NCI-H2227 (cell line): ENCODE measurements at regions not wholly inside any gene's neighbourhood (a gene's known extent, or its start where the extent isn't known, plus 50 kb on each side); places are given as distances from the start of the nearest gene placed in this dataset.
A peak's percentile ranks its signal among the peaks of the same experiment; 100 is the strongest.
"Not testable (repeated sequence)": the region's sequence is repeated elsewhere in the genome, so short reads cannot be mapped to it uniquely, and the experiment has no call there.

Source experiments
- DNase-seq: peaks from one replicate; lab custom pipeline; 2025; ENCODE audit not compliant: unreplicated experiment; lab: John Stamatoyannopoulos, UW

DNA sequence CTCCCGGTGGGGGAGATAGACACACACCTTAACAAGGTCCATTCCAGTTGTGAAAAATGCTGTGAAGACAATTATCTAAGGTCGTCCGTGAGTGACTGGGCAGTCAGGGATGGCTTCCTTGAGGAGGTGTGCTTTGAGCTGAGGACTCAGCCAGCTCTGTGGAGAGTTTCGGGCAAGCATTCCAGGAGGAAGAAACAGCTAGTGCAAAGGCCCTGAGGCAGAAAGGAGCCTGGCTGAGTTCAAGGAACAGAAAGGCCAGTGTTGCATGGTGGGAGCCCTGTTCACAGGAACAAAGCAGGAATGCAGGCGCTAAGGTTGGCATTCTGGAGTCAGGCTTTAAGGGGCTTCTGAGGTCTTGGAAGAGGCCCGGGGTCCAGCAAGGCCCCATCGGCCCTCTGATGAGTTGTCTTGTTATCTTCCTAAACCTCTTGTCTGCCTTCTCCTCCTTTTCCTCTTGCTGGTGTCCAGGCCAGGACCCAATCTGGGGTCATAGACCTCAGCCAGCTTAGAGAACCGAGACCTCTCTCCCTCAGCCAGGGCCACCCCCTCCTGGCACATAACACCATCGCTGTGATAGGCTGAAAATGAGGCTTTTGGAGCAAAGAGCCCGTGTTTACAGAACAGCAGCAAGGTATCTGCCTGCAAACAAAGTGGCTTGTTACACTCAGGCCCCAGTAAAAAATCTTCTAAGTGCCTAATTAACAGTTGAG lies 270.2 kb upstream of the MVB12B start:
- DNase-seq, result no peak

GRCh38 chr9:126057121-126057825 lies 269.4 kb upstream of the MVB12B start:
- peak; percentile 11 for DNase-seq

- DNase-seq, result peak; percentile 27
Observed at GRCh38 chr9:126058011-126058531, 268.6 kb upstream of the MVB12B start.

DNA sequence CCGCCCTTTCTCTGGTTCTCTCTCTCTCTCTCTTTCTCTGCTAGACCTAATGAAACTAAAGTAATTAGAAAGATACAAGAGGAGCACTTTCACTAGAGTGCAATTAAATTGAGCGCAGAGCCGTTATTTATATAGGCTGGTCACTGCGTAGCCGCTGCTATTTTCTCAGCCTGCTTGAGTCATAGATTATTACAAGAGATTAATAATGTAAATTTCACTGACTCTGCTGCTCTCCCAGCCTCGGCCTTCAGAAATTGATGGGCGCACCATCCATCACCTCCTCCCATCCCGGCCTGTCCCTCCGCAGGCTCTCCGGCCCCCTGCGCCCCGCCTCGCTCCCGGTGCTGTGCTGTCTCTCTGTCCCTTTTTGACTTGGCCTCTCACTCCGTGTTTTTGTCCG lies 268.0 kb upstream of the MVB12B start:
- DNase-seq, result no peak

DNA sequence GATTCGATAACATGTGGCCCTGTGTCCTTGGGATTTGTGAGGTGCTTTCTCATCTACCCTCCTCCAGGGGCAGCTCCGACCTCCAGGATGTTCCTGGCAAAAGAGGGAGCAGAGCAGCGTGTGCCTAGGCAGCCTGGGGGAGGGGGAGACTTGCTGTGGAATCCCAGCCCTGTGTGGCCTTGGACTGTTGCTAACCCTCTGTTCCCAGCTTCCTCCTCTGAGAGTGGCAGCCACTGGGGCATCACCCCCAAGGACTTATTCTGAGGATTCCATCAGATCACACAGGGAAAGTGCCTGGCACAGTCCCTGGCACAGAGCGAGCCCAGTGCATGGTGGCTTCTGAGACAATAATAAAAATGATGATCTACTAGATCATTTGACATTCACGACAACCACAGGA lies 265.1 kb upstream of the MVB12B start:
- DNase-seq, result no peak

DNA sequence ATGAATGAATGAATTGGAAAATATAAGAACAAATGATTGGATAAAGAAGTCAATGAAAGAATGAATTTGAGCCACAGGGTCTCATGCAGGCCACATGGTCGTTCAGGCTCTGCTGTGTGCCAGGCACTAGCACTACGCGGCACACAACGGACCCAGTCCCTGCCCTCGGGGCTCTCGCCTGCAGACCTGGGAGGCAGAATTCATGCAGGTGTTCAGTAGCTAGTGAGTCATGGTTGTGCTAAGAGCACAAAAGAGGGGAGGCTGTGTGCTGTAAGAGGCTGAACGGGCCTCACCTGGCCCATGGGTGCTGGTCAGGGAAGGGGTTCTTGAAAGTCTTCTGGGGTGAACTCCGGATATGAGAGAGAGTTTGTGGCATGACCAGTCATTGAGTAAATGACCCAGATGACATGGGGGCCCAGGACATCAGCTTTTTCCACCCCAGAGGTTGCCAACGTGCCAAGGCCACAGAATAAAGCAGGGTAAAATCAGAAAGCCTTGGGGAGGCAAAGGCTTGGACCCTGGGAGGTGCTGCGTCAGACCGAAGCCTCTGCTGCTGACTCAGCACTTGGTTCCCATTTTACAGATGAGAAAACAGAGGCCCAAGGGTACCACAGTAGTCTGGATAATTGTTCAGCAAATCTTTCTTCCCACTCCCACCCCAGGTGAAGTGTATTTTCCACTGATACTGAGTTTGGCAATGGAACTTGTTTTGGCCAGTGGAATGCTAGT lies 264.3 kb upstream of the MVB12B start:
- DNase-seq, result no peak

DNA sequence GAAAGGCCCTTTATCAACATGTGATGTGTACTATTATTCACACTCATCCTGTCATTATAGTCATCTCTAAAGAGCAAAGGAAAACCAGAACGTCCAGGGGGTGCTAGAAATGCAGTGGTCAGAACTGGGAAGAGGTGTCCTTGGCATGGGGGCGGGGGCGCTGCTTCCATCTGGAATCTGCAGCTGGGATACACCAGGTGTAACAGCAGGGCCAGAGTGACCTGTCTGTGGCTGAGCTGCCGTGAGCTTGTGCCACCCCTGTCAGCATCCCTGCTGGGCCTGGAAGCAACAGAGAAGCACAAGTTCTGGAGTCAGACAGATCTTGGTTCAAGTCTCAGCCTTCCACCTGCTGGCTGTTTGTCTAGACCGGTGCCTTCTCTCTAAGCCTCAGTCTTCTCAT lies 263.3 kb upstream of the MVB12B start:
- DNase-seq, result no peak

DNA sequence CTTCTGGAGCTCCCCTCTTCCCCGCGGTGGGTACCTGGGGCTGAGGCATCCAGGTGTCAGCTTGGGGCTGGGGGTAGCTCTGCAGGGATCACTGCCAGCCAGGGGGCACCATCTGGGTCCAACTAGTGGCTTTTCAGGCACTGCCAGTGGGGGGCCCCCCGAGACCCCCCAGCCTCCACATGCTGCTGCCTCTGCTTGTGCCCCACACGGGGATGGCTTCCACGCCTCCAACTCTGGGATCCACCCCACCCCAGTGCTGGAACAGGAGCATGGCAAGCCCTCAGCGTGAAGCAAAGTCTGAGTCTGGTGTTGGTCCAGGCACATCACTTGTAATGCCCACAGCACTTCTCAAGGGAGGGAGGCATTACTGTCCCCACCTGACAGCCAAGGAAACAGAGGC lies 260.5 kb upstream of the MVB12B start:
- DNase-seq, result no peak

DNA sequence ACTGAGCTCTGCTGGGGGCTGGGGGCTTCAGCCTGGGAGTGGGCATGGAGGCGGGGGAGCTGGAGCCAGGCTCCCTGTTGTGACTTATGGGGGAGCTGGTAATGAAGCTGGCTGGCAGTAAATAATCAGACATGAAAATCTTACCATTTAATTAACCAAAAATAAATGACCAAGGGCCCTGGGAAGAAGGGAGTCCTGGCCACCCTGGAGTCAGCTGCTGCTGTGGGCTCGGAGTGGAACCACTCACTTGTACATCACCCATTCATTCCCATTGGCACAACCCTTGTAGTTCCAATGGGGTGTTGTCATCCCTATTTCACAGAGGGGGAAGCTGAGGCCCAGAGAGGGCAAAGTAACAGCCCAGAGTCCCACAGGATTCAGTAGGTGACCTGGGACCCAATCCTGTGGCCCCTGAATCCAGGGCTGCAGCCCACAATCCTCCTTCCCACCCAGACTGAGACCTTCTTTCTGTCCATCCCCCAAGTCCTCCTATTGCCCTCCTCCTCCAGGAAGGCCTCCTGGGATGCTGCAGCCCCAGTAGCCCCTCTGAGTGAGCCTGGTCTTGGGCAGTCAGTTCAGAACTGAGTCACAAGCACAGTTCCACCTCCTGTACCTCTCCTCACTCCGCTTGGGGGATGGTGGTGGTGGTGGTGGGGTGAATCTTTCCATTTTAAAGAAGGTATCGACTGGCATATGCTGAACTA lies 259.4 kb upstream of the MVB12B start:
- no peak for DNase-seq

DNA sequence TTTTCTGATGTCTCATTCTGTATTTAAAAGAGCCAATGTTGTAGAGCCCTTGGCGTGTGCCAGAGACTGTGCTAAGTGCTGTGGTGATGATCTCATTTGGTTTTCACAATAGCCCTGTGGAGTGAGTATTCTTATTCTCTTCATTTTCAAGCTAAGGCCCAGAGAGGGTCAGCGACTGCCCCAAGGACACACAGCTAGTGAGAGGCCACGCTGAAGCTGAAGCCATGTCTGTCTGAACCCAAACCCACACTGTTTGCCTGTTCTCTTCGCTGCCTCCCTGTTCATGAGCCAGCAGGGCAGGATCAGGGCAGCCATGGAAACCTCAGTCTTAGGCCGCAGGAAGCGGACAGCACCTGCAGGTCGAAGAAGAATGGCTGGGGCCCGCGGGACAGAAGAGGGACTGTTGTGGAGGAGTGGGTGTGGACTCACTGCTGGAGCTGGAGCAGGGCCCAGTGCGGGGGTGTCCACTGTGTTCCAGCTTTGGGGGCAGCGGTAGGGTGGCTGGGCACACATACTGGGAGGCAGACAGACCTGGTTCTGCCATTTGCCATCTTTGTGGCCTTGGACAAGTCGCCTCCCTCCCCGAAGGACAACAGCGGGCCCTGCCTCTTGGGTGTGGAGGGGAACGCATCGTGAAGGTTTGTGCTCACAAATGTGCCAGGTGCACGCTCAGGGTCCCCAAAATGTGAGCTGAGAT lies 257.9 kb upstream of the MVB12B start:
- DNase-seq, result no peak

DNA sequence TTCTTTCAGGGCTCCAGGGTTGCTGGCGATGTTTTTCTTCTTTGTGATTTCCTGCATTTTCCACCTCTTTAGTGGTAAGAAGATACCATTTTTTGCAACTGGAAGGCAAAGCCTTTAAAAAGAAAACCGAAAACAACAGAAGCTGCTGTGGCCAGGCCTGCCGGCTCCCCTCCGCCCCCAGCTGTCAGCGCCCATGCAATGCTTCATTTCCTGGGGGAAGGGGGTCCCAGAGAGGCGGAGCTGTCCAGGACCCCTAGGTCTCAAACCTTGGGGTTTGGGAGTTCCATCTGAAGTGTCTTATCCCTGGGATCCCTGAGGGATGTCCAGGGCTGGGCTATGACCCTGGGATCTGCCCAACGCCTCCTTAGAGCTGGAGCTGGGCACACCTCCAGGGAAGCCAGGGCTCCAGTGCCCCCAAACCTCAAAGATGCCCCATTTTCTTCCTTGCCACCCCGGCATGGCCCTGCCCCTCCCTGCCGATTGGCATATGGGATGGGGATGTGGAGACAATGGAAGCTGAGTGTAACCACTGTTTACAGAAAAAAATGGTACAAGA lies 257.2 kb upstream of the MVB12B start:
- no peak for DNase-seq

GRCh38 chr9:126070058-126070655 lies 256.5 kb upstream of the MVB12B start:
- DNase-seq, result no peak

GRCh38 chr9:126071076-126071750 lies 255.4 kb upstream of the MVB12B start:
- no peak for DNase-seq

- not testable (repeated sequence) for DNase-seq
Observed at GRCh38 chr9:126077656-126078055, 249.0 kb upstream of the MVB12B start.

DNA sequence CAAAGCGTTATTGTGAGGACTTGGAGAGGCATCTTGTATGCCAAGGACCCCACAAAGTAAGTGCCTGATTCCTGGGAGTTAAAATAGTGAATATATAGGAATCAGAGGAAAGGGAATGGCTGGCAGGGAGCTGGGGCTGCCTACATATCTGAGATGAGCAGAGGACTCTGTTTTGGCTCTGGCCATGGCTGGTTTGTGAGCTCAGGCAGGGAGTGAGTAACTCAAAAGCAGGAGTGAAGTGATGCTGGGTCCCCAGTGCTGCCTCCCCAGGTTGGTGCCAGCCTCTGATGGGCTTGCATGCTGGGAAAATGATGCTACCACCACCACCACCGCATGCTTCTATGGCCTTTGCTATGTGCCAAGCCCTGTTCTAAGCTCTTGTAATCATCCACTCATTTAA lies 246.0 kb upstream of the MVB12B start:
- no peak for DNase-seq

DNA sequence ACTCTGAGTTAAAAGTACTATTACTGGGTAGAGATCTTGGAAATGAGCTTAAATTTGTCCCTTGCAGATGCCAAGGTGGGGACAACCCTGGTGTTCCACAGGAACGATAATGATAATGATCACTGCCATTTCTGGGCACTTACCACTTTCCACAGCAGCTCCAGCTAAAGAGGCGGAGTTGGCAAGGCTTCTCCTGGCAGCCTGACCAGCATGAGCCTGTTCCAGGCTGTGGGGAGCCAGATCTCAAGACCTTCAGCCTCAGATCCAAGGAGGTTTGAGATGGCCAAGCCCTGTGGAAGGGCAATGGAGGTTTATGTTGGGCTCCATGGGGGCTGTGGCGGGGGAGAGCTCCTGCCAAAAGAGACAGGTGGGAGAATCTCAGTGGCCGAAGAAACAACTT lies 244.9 kb upstream of the MVB12B start:
- no peak for DNase-seq

DNA sequence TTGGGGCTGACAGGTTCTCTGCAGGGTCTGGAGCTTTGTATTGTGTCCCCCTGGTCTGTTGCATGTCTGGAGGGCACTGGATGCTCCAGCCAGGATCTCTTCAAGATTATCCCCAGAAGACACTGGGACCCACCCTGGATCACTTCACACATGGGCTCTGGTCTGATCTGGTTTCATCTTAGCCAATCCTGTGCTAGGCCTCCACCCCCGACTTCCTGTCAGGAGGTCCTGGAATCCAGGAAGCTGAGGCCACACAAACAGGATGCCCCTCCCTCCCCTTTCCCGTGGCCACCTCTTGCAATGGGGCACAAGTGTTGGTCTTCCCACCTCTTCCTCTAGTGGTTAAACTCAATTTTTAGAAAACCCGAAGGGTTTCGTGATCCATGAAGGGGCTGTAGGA lies 242.6 kb upstream of the MVB12B start:
- no peak for DNase-seq

- no peak for DNase-seq
Observed at GRCh38 chr9:126084696-126085095, 241.9 kb upstream of the MVB12B start.

- no peak for DNase-seq
Observed at GRCh38 chr9:126085170-126085569, 241.5 kb upstream of the MVB12B start.
